ENCODE measurements at regions not wholly inside any gene's neighbourhood (a gene's known extent, or its start where the extent isn't known, plus 50 kb on each side); places are given as distances from the start of the nearest gene placed in this dataset.

GRCh38 chr2:116706396-116706795 lies 1108.1 kb upstream of the DDX18 start:
- no peaks in the 10 kb centered on the region for H3K36me3 Mint-ChIP-seq (ENCODE audit: unreplicated experiment)
- H3K4me3 Mint-ChIP-seq (ENCODE audit: unreplicated experiment): no peak overlapping the region
- no peak for DNase-seq (ENCODE audit: extremely low spot score, unreplicated experiment)
- H3K9me3 Mint-ChIP-seq (ENCODE audit: unreplicated experiment): no peaks in the 10 kb centered on the region
- no peaks in the 10 kb centered on the region for H3K4me1 Mint-ChIP-seq (ENCODE audit: unreplicated experiment)
- H3K27ac Mint-ChIP-seq (ENCODE audit: unreplicated experiment): no peak overlapping the region
- peaks cover 4% of the 10 kb centered on the region for H3K27me3 Mint-ChIP-seq (ENCODE audit: unreplicated experiment)
- TF ChIP-seq CTCF (IDR thresholded peaks at IDR 0.05): no peak

- Mint-ChIP-seq H3K36me3 (ENCODE audit: unreplicated experiment) (no peaks in the 10 kb centered on the region), H3K27ac (ENCODE audit: unreplicated experiment) (no peak overlapping the region), H3K9me3 (ENCODE audit: unreplicated experiment) (no peaks in the 10 kb centered on the region), H3K4me3 (ENCODE audit: unreplicated experiment) (no peak overlapping the region), H3K27me3 (ENCODE audit: unreplicated experiment) (peaks cover 2% of the 10 kb centered on the region), H3K4me1 (ENCODE audit: unreplicated experiment) (peaks cover 5% of the 10 kb centered on the region)
- no peak for TF ChIP-seq CTCF (IDR thresholded peaks at IDR 0.05)
- no peak for DNase-seq (ENCODE audit: extremely low spot score, unreplicated experiment)
Measured at GRCh38 chr2:116716038-116716437, 1098.5 kb upstream of the DDX18 start.

GRCh38 chr2:116716444-116716843 lies 1098.0 kb upstream of the DDX18 start:
- Mint-ChIP-seq H3K27ac (ENCODE audit: unreplicated experiment) (no peak overlapping the region), H3K4me3 (ENCODE audit: unreplicated experiment) (no peak overlapping the region), H3K4me1 (ENCODE audit: unreplicated experiment) (peaks cover 5% of the 10 kb centered on the region), H3K9me3 (ENCODE audit: unreplicated experiment) (no peaks in the 10 kb centered on the region), H3K36me3 (ENCODE audit: unreplicated experiment) (no peaks in the 10 kb centered on the region), H3K27me3 (ENCODE audit: unreplicated experiment) (peaks cover 2% of the 10 kb centered on the region)
- TF ChIP-seq CTCF (IDR thresholded peaks at IDR 0.05): no peak
- DNase-seq (ENCODE audit: extremely low spot score, unreplicated experiment): no peak

GRCh38 chr2:116717832-116718231 lies 1096.7 kb upstream of the DDX18 start:
- no peak overlapping the region for H3K27ac Mint-ChIP-seq (ENCODE audit: unreplicated experiment)
- no peak for DNase-seq (ENCODE audit: extremely low spot score, unreplicated experiment)
- no peak overlapping the region for H3K4me3 Mint-ChIP-seq (ENCODE audit: unreplicated experiment)
- peaks cover 3% of the 10 kb centered on the region for H3K27me3 Mint-ChIP-seq (ENCODE audit: unreplicated experiment)
- H3K36me3 Mint-ChIP-seq (ENCODE audit: unreplicated experiment): no peaks in the 10 kb centered on the region
- TF ChIP-seq CTCF (IDR thresholded peaks at IDR 0.05): no peak
- H3K4me1 Mint-ChIP-seq (ENCODE audit: unreplicated experiment): peaks cover 5% of the 10 kb centered on the region
- H3K9me3 Mint-ChIP-seq (ENCODE audit: unreplicated experiment): no peaks in the 10 kb centered on the region

GRCh38 chr2:116718451-116718850 lies 1096.0 kb upstream of the DDX18 start:
- H3K4me3 Mint-ChIP-seq (ENCODE audit: unreplicated experiment): no peak overlapping the region
- H3K27ac Mint-ChIP-seq (ENCODE audit: unreplicated experiment): no peak overlapping the region
- TF ChIP-seq CTCF (IDR thresholded peaks at IDR 0.05): no peak
- DNase-seq (ENCODE audit: extremely low spot score, unreplicated experiment): no peak
- peaks cover 4% of the 10 kb centered on the region for H3K27me3 Mint-ChIP-seq (ENCODE audit: unreplicated experiment)
- H3K4me1 Mint-ChIP-seq (ENCODE audit: unreplicated experiment): peaks cover 5% of the 10 kb centered on the region
- no peaks in the 10 kb centered on the region for H3K9me3 Mint-ChIP-seq (ENCODE audit: unreplicated experiment)
- no peaks in the 10 kb centered on the region for H3K36me3 Mint-ChIP-seq (ENCODE audit: unreplicated experiment)
